ENCODE measurements at regions not wholly inside any gene's neighbourhood (a gene's known extent, or its start where the extent isn't known, plus 50 kb on each side); places are given as distances from the start of the nearest gene placed in this dataset.

DNA sequence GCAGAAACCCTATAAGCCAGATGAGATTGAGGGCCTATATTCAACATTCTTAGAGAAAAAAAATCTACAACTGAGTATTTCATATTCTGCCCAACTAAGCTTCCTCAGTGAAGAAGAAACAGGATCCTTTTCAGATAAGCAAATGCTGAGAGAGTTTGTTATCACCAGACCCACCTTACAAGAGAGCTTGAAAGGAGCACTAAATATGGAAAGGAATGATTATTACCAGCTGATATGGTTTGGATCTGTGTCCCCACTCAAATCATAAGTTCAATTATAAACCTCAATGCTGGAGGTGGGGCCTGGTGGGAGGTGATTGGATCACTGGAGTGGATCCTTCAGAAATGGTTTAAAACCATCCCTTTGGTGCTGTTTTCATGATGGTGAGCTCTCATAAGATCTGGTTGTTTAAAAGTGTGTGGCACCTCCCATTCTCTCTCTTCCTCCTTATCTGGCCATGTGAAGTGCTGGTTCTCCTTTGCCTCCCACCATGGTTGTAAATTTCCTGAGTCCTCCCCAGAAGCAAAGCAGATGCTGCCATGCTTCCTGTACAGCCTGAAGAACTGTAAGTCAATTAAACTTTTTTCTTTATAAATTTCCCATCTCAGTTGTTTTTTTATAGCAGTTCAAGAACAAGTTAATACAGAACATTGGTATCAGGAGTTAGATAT lies 144.2 kb downstream of the MSN start:
- CTCF ChIA-PET = interaction anchor here (0.6 kb wide), 2 partner anchors 8 to 228 kb away, joined by 3 read pairs; no protein-coding TSS in a partner anchor

More for the DNA sequence above, 144.2 kb downstream of the MSN start:
- POLR2A ChIA-PET = no interaction called here
- H3K27ac ChIP-seq (ENCODE audit: extremely low read depth, low read depth, low read length) = no peak overlapping the region
- H3K9me3 ChIP-seq (ENCODE audit: control insufficient read depth, insufficient read depth, low read depth, low read length) = no peaks in the 10 kb centered on the region
- H3K36me3 ChIP-seq (ENCODE audit: control insufficient read depth in 2 of 2, insufficient read depth in 1 of 2, low read length in 2 of 2) = no peaks in the 10 kb centered on the region
- no peaks in the 10 kb centered on the region for H3K4me1 ChIP-seq (ENCODE audit: control insufficient read depth, insufficient read depth, low read length)
- no peak overlapping the region for H3K4me3 ChIP-seq (ENCODE audit: low read depth, low read length)
- TF ChIP-seq ZNF394 (tag by site-specific recombination; IDR thresholded peaks at IDR 0.05; ENCODE audit: borderline replicate concordance) = no peak
- TF ChIP-seq ZNF112 (tag by site-specific recombination; IDR thresholded peaks at IDR 0.05) = no peak
- TF ChIP-seq ZNF302 (tag by site-specific recombination; IDR thresholded peaks at IDR 0.05; ENCODE audit: low read depth) = no peak
- no peak for TF ChIP-seq KLF10 (tag by site-specific recombination; IDR thresholded peaks at IDR 0.05)
- TF ChIP-seq ZNF391 (tag by site-specific recombination; IDR thresholded peaks at IDR 0.05; ENCODE audit: borderline replicate concordance, low read depth) = no peak
- TF ChIP-seq, protein P1, sequence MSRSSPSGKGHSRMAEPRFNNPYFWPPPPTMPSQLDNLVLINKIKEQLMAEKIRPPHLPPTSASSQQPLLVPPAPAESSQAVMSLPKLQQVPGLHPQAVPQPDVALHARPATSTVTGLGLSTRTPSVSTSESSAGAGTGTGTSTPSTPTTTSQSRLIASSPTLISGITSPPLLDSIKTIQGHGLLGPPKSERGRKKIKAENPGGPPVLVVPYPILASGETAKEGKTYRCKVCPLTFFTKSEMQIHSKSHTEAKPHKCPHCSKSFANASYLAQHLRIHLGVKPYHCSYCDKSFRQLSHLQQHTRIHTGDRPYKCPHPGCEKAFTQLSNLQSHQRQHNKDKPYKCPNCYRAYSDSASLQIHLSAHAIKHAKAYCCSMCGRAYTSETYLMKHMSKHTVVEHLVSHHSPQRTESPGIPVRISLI (tag by site-specific recombination; IDR thresholded peaks at IDR 0.05) = no peak
- TF ChIP-seq, protein P2, sequence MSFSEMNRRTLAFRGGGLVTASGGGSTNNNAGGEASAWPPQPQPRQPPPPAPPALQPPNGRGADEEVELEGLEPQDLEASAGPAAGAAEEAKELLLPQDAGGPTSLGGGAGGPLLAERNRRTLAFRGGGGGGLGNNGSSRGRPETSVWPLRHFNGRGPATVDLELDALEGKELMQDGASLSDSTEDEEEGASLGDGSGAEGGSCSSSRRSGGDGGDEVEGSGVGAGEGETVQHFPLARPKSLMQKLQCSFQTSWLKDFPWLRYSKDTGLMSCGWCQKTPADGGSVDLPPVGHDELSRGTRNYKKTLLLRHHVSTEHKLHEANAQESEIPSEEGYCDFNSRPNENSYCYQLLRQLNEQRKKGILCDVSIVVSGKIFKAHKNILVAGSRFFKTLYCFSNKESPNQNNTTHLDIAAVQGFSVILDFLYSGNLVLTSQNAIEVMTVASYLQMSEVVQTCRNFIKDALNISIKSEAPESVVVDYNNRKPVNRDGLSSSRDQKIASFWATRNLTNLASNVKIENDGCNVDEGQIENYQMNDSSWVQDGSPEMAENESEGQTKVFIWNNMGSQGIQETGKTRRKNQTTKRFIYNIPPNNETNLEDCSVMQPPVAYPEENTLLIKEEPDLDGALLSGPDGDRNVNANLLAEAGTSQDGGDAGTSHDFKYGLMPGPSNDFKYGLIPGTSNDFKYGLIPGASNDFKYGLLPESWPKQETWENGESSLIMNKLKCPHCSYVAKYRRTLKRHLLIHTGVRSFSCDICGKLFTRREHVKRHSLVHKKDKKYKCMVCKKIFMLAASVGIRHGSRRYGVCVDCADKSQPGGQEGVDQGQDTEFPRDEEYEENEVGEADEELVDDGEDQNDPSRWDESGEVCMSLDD (tag by site-specific recombination; IDR thresholded peaks at IDR 0.05) = no peak
- no peak for TF ChIP-seq BCL11A (tag by site-specific recombination; IDR thresholded peaks at IDR 0.05; ENCODE audit: low read depth)
- TF ChIP-seq ZBTB20 (tag by site-specific recombination; IDR thresholded peaks at IDR 0.05) = no peak
- TF ChIP-seq ZNF529 (tag by site-specific recombination; IDR thresholded peaks at IDR 0.05; ENCODE audit: insufficient replicate concordance) = no peak
- TF ChIP-seq ZNF248 (tag by site-specific recombination; IDR thresholded peaks at IDR 0.05) = no peak
- no peak for TF ChIP-seq ZNF843 (tag by site-specific recombination; IDR thresholded peaks at IDR 0.05)
- no peak for TF ChIP-seq ZNF629 (tag by site-specific recombination; IDR thresholded peaks at IDR 0.05)
- TF ChIP-seq, protein P3, sequence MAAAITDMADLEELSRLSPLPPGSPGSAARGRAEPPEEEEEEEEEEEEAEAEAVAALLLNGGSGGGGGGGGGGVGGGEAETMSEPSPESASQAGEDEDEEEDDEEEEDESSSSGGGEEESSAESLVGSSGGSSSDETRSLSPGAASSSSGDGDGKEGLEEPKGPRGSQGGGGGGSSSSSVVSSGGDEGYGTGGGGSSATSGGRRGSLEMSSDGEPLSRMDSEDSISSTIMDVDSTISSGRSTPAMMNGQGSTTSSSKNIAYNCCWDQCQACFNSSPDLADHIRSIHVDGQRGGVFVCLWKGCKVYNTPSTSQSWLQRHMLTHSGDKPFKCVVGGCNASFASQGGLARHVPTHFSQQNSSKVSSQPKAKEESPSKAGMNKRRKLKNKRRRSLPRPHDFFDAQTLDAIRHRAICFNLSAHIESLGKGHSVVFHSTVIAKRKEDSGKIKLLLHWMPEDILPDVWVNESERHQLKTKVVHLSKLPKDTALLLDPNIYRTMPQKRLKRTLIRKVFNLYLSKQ (tag by site-specific recombination; IDR thresholded peaks at IDR 0.05; ENCODE audit: borderline replicate concordance) = no peak
- TF ChIP-seq ZNF146 (tag by site-specific recombination; IDR thresholded peaks at IDR 0.05) = no peak
- no peak for TF ChIP-seq SALL2 (tag by site-specific recombination; IDR thresholded peaks at IDR 0.05; ENCODE audit: borderline replicate concordance)
- no peak for TF ChIP-seq SP7 (tag by site-specific recombination; IDR thresholded peaks at IDR 0.05)
